ENCODE measurements at regions not wholly inside any gene's neighbourhood (a gene's known extent, or its start where the extent isn't known, plus 50 kb on each side); places are given as distances from the start of the nearest gene placed in this dataset.
"Not testable (repeated sequence)": the region's sequence is repeated elsewhere in the genome, so short reads cannot be mapped to it uniquely, and the experiment has no call there.

GRCh38 chr10:6877722-6878392 is 297.8 kb upstream of the PRKCQ start:
- no peak for DNase-seq (ENCODE audit: low spot score)

GRCh38 chr10:6877336-6877721 is 297.3 kb upstream of the PRKCQ start:
- no peak for DNase-seq (ENCODE audit: low spot score)

- no peak for DNase-seq (ENCODE audit: low spot score)
Observed at GRCh38 chr10:6875269-6875865, 295.3 kb upstream of the PRKCQ start.

- DNase-seq (ENCODE audit: low spot score), result no peak
Observed at GRCh38 chr10:6871128-6871527, 291.1 kb upstream of the PRKCQ start.

GRCh38 chr10:6868036-6868725 is 288.1 kb upstream of the PRKCQ start:
- DNase-seq (ENCODE audit: low spot score), result no peak

GRCh38 chr10:6866757-6867156 is 286.7 kb upstream of the PRKCQ start:
- DNase-seq (ENCODE audit: low spot score), result no peak

- DNase-seq (ENCODE audit: low spot score), result no peak
Observed at GRCh38 chr10:6864142-6864541, 284.1 kb upstream of the PRKCQ start.

GRCh38 chr10:6863381-6863780 is 283.3 kb upstream of the PRKCQ start:
- DNase-seq (ENCODE audit: low spot score), result no peak

GRCh38 chr10:6850452-6850851 is 270.4 kb upstream of the PRKCQ start:
- DNase-seq (ENCODE audit: low spot score), result no peak

GRCh38 chr10:6847561-6847960 is 267.5 kb upstream of the PRKCQ start:
- DNase-seq (ENCODE audit: low spot score), result no peak

GRCh38 chr10:6843894-6844650 is 264.0 kb upstream of the PRKCQ start:
- DNase-seq (ENCODE audit: low spot score), result no peak

GRCh38 chr10:6843481-6843881 is 263.4 kb upstream of the PRKCQ start:
- DNase-seq (ENCODE audit: low spot score), result no peak

- DNase-seq (ENCODE audit: low spot score), result no peak
Observed at GRCh38 chr10:6842722-6843121, 262.6 kb upstream of the PRKCQ start.

GRCh38 chr10:6841761-6842160 is 261.7 kb upstream of the PRKCQ start:
- no peak for DNase-seq (ENCODE audit: low spot score)

- peak; percentile 10 for DNase-seq (ENCODE audit: low spot score)
Observed at GRCh38 chr10:6840766-6841165, 260.7 kb upstream of the PRKCQ start.

GRCh38 chr10:6840201-6840691 is 260.2 kb upstream of the PRKCQ start:
- DNase-seq (ENCODE audit: low spot score), result no peak

GRCh38 chr10:6838118-6838517 is 258.0 kb upstream of the PRKCQ start:
- DNase-seq (ENCODE audit: low spot score), result no peak

- DNase-seq (ENCODE audit: low spot score), result no peak
Observed at GRCh38 chr10:6833458-6834011, 253.5 kb upstream of the PRKCQ start.

- DNase-seq (ENCODE audit: low spot score), result not testable (repeated sequence)
Observed at GRCh38 chr10:6830981-6831380, 250.9 kb upstream of the PRKCQ start.

- not testable (repeated sequence) for DNase-seq (ENCODE audit: low spot score)
Observed at GRCh38 chr10:6824793-6825192, 244.7 kb upstream of the PRKCQ start.

GRCh38 chr10:6823770-6824169 is 243.7 kb upstream of the PRKCQ start:
- no peak for DNase-seq (ENCODE audit: low spot score)

- no peak for DNase-seq (ENCODE audit: low spot score)
Observed at GRCh38 chr10:6819301-6819700, 239.2 kb upstream of the PRKCQ start.
